Hepatocyte (in vitro differentiated cells): ENCODE measurements at regions not wholly inside any gene's neighbourhood (a gene's known extent, or its start where the extent isn't known, plus 50 kb on each side); places are given as distances from the start of the nearest gene placed in this dataset.

Experiments
- DNase-seq: peaks from one replicate; pipeline ENCODE4 v3.0.0-alpha.2; 2016; ENCODE audit warnings: low spot score
- H2AFZ ChIP-seq: fragments of 200-600 bp; sonication (generic); 2 replicates; pipeline ENCODE4 v1.6.0; 2016; ENCODE audit warnings: antibody characterized with exemption, mild to moderate bottlenecking
- H3K27ac ChIP-seq: fragments of 200-600 bp; sonication (generic); 2 replicates; pipeline ENCODE4 v1.5.1; 2016; ENCODE audit warnings: mild to moderate bottlenecking
- H3K27me3 ChIP-seq: fragments of 200-600 bp; sonication (generic); 2 replicates; pipeline ENCODE4 v1.6.1; 2016
- H3K36me3 ChIP-seq: fragments of 200-600 bp; sonication (generic); replicated peaks from 2 replicates; pipeline ENCODE4 v1.5.1; 2016; ENCODE audit warnings: low read depth; ENCODE audit not compliant: insufficient read depth
- H3K4me1 ChIP-seq: fragments of 200-600 bp; sonication (generic); 2 replicates; pipeline ENCODE4 v1.5.1; 2016; ENCODE audit warnings: mild to moderate bottlenecking, moderate library complexity; ENCODE audit not compliant: insufficient read depth
- H3K4me2 ChIP-seq: fragments of 200-600 bp; sonication (generic); 2 replicates; pipeline ENCODE4 v1.6.0; 2016
- H3K4me3 ChIP-seq: fragments of 200-600 bp; sonication (generic); 2 replicates; pipeline ENCODE4 v1.5.1; 2016; ENCODE audit warnings: mild to moderate bottlenecking
- H3K79me2 ChIP-seq: fragments of 200-600 bp; sonication (generic); 2 replicates; pipeline ENCODE4 v1.6.0; 2017; ENCODE audit warnings: mild to moderate bottlenecking
- H3K9me2 ChIP-seq: fragments of 200-600 bp; sonication (generic); replicated peaks from 2 replicates; pipeline ENCODE4 v1.6.0; 2017; ENCODE audit warnings: mild to moderate bottlenecking; ENCODE audit not compliant: insufficient read depth
- H3K9me3 ChIP-seq: fragments of 200-600 bp; sonication (generic); 2 replicates; pipeline ENCODE4 v1.5.1; 2016; ENCODE audit warnings: low read depth, mild to moderate bottlenecking
- H4K20me1 ChIP-seq: fragments of 200-600 bp; sonication (generic); 2 replicates; pipeline ENCODE4 v1.6.0; 2016; ENCODE audit warnings: mild to moderate bottlenecking; ENCODE audit not compliant: insufficient read depth, poor library complexity, severe bottlenecking
- CTCF ChIP-seq: fragments of 200-600 bp; sonication (generic); IDR thresholded peaks from 2 replicates; pipeline ENCODE4 v1.5.1; 2016; ENCODE audit warnings: antibody characterized with exemption, mild to moderate bottlenecking; ENCODE audit not compliant: poor library complexity
- EZH2 ChIP-seq: fragments of 200-600 bp; sonication (generic); IDR thresholded peaks from 2 replicates; pipeline ENCODE4 v1.6.1; 2016; ENCODE audit warnings: antibody characterized with exemption, mild to moderate bottlenecking, borderline replicate concordance
- EZH2phosphoT487 ChIP-seq: fragments of 200-600 bp; sonication (generic); IDR thresholded peaks from one replicate; pipeline ENCODE4 v1.6.1; 2018; ENCODE audit warnings: antibody characterized with exemption, mild to moderate bottlenecking, low read depth, moderate library complexity; ENCODE audit not compliant: unreplicated experiment, severe bottlenecking
- WGBS: methylation state at CpG from one replicate; pipeline ENCODE4 v1.1.6; 2016; ENCODE audit warnings: low lambda C conversion rate; ENCODE audit errors: missing lambda C conversion rate; 5-methylcytosine and 5-hydroxymethylcytosine counted together

GRCh38 chr9:78898234-78898633 lies 601.3 kb downstream of the PSAT1 start:
- Histone ChIP-seq H3K36me3 (no peaks in the 10 kb centered on the region), H3K4me3 (no peak overlapping the region), H3K9me2 (no peaks in the 10 kb centered on the region), H3K4me1 (no peaks in the 10 kb centered on the region), H3K79me2 (no peaks in the 10 kb centered on the region), H3K27me3 (no peaks in the 10 kb centered on the region), H3K9me3 (no peaks in the 10 kb centered on the region), H3K27ac (no peak overlapping the region), H3K4me2 (no peak overlapping the region), H2AFZ (no peak overlapping the region), H4K20me1 (no peaks in the 10 kb centered on the region)
- TF ChIP-seq EZH2 (no peak), EZH2phosphoT487 (no peak), CTCF (no peak)
- no peak for DNase-seq
- WGBS = 86% methylated on average over 1 of the region's 1 CpG

- WGBS = 91% methylated on average over 6 of the region's 6 CpGs
- no peak for DNase-seq
- no peak overlapping the region for H2AFZ ChIP-seq
- H3K9me2 ChIP-seq = no peaks in the 10 kb centered on the region
- no peaks in the 10 kb centered on the region for H3K9me3 ChIP-seq
- no peak overlapping the region for H3K4me2 ChIP-seq
- TF ChIP-seq EZH2 = no peak
- H3K79me2 ChIP-seq = no peaks in the 10 kb centered on the region
- no peaks in the 10 kb centered on the region for H3K4me1 ChIP-seq
- H3K27ac ChIP-seq = no peak overlapping the region
- no peaks in the 10 kb centered on the region for H3K27me3 ChIP-seq
- no peak overlapping the region for H3K4me3 ChIP-seq
- no peaks in the 10 kb centered on the region for H3K36me3 ChIP-seq
- no peaks in the 10 kb centered on the region for H4K20me1 ChIP-seq
These were observed 602.1 kb downstream of the PSAT1 start for GRCh38 chr9:78899006-78899405.

- Histone ChIP-seq H3K36me3 (no peaks in the 10 kb centered on the region), H4K20me1 (no peaks in the 10 kb centered on the region), H3K4me2 (no peak overlapping the region), H3K27ac (no peak overlapping the region), H3K27me3 (no peaks in the 10 kb centered on the region), H3K79me2 (no peaks in the 10 kb centered on the region), H3K9me2 (no peaks in the 10 kb centered on the region), H3K9me3 (no peaks in the 10 kb centered on the region), H2AFZ (no peak overlapping the region), H3K4me1 (no peaks in the 10 kb centered on the region), H3K4me3 (no peak overlapping the region)
- DNase-seq = no peak
- TF ChIP-seq CTCF = no peak
- TF ChIP-seq EZH2phosphoT487 = no peak
- TF ChIP-seq EZH2 = no peak
- WGBS = 61% methylated on average over 1 of the region's 1 CpG
These were observed 603.6 kb downstream of the PSAT1 start for GRCh38 chr9:78900500-78900899.

- DNase-seq = no peak
- Histone ChIP-seq H3K4me1 (no peaks in the 10 kb centered on the region), H2AFZ (no peak overlapping the region), H3K9me3 (no peaks in the 10 kb centered on the region), H4K20me1 (no peaks in the 10 kb centered on the region), H3K4me2 (no peak overlapping the region), H3K9me2 (no peaks in the 10 kb centered on the region), H3K4me3 (no peak overlapping the region), H3K36me3 (no peaks in the 10 kb centered on the region), H3K27me3 (no peaks in the 10 kb centered on the region), H3K27ac (no peak overlapping the region), H3K79me2 (no peaks in the 10 kb centered on the region)
- WGBS = 84% methylated on average over 2 of the region's 2 CpGs
- TF ChIP-seq EZH2 (no peak), EZH2phosphoT487 (no peak), CTCF (no peak)
These were observed 605.1 kb downstream of the PSAT1 start for GRCh38 chr9:78902051-78902450.
